ENCODE measurements at regions not wholly inside any gene's neighbourhood (a gene's known extent, or its start where the extent isn't known, plus 50 kb on each side); places are given as distances from the start of the nearest gene placed in this dataset.

- no peaks in the 10 kb centered on the region for H3K9me3 ChIP-seq
- no peak for ATAC-seq
- no peak for DNase-seq
- H3K27ac ChIP-seq, result no peak overlapping the region
- intact Hi-C loops (cut with DNase I), result no loop called here
- no peaks in the 10 kb centered on the region for H3K27me3 ChIP-seq
- H3K4me1 ChIP-seq, result no peaks in the 10 kb centered on the region
- no peak for TF ChIP-seq CTCF (IDR thresholded peaks at IDR 0.05)
- no peak for FAIRE-seq
- H3K36me3 ChIP-seq, result no peaks in the 10 kb centered on the region
- WGBS, 2 donors, result 55 to 58% methylated on average over 3 of the region's 3 CpGs
- no peak overlapping the region for H3K4me3 ChIP-seq
Observed at GRCh38 chr1:208787219-208787618, 543.0 kb upstream of the PLXNA2 start.

- ATAC-seq (no peak), DNase-seq (no peak), FAIRE-seq (no peak)
- no peak overlapping the region for H3K27ac ChIP-seq
- TF ChIP-seq CTCF (IDR thresholded peaks at IDR 0.05), result no peak
- H3K4me1 ChIP-seq, result no peaks in the 10 kb centered on the region
- 56 to 57% methylated on average over 1 of the region's 1 CpG for whole genome bisulfite sequencing, 2 donors
- H3K9me3 ChIP-seq, result no peaks in the 10 kb centered on the region
- H3K27me3 ChIP-seq, result no peaks in the 10 kb centered on the region
- H3K4me3 ChIP-seq, result no peak overlapping the region
- H3K36me3 ChIP-seq, result no peaks in the 10 kb centered on the region
- intact Hi-C loops (cut with DNase I), result no loop called here
Observed at GRCh38 chr1:208788013-208788540, 543.9 kb upstream of the PLXNA2 start.

- intact Hi-C loops (cut with DNase I), result no loop called here
- DNase-seq (no peak), ATAC-seq (peak in 1 of 4 donors; percentile 50), FAIRE-seq (no peak)
- Histone ChIP-seq H3K4me1 (no peaks in the 10 kb centered on the region), H3K36me3 (no peaks in the 10 kb centered on the region), H3K4me3 (no peak overlapping the region), H3K9me3 (no peaks in the 10 kb centered on the region), H3K27me3 (no peaks in the 10 kb centered on the region), H3K27ac (no peak overlapping the region)
- TF ChIP-seq CTCF (IDR thresholded peaks at IDR 0.05), result no peak
Observed at GRCh38 chr1:208791456-208791855, 547.3 kb upstream of the PLXNA2 start.

GRCh38 chr1:208793861-208794345 lies 549.7 kb upstream of the PLXNA2 start:
- FAIRE-seq, result no peak

More at GRCh38 chr1:208793861-208794345, 549.7 kb upstream of the PLXNA2 start:
- Histone ChIP-seq H3K27ac (no peak overlapping the region), H3K9me3 (no peaks in the 10 kb centered on the region), H3K27me3 (no peaks in the 10 kb centered on the region), H3K4me3 (no peak overlapping the region), H3K36me3 (no peaks in the 10 kb centered on the region), H3K4me1 (no peaks in the 10 kb centered on the region)
- ATAC-seq (no peak), DNase-seq (no peak)
- TF ChIP-seq CTCF (IDR thresholded peaks at IDR 0.05), result no peak
- intact Hi-C loops (cut with DNase I), result no loop called here
- WGBS, 2 donors, result 74 to 76% methylated on average over 2 of the region's 2 CpGs
